H9 (cell line): ENCODE measurements at regions not wholly inside any gene's neighbourhood (a gene's known extent, or its start where the extent isn't known, plus 50 kb on each side); places are given as distances from the start of the nearest gene placed in this dataset.

Experiments
- DNase-seq: peaks from one replicate; pipeline ENCODE4 v3.0.0-alpha.2; 2017
- H2AFZ ChIP-seq: one replicate; pipeline ENCODE4 v1.6.1; 2013; ENCODE audit warnings: mild to moderate bottlenecking, low read length, control low read depth, moderate library complexity
- H2AK5ac ChIP-seq: 2 replicates; pipeline ENCODE4 v1.6.1; 2013; ENCODE audit warnings: low read length, control low read depth, mixed read lengths; ENCODE audit not compliant: insufficient read length
- H2BK120ac ChIP-seq: one replicate; pipeline ENCODE4 v1.6.1; 2013; ENCODE audit warnings: low read depth, mild to moderate bottlenecking, low read length, control low read depth, inconsistent platforms; ENCODE audit not compliant: poor library complexity, severe bottlenecking
- H2BK12ac ChIP-seq: 2 replicates; pipeline ENCODE4 v1.6.1; 2013; ENCODE audit warnings: low read length, control low read depth, mixed read lengths, low read depth; ENCODE audit not compliant: insufficient read length
- H2BK15ac ChIP-seq: 2 replicates; pipeline ENCODE4 v1.6.1; 2013; ENCODE audit warnings: low read depth, low read length, control low read depth
- H2BK20ac ChIP-seq: one replicate; pipeline ENCODE4 v1.6.1; 2013; ENCODE audit warnings: low read depth, mild to moderate bottlenecking, low read length, control low read depth, inconsistent platforms; ENCODE audit not compliant: poor library complexity, severe bottlenecking
- H2BK5ac ChIP-seq: 2 replicates; pipeline ENCODE4 v1.6.1; 2013; ENCODE audit warnings: low read length, control low read depth, mixed read lengths; ENCODE audit not compliant: insufficient read length
- H3K14ac ChIP-seq: 2 replicates; pipeline ENCODE4 v1.6.1; 2013; ENCODE audit warnings: low read length, control low read depth; ENCODE audit not compliant: insufficient read depth
- H3K18ac ChIP-seq: 2 replicates; pipeline ENCODE4 v1.6.1; 2013; ENCODE audit warnings: low read depth, mild to moderate bottlenecking, mixed read lengths, low read length, control low read depth; ENCODE audit not compliant: insufficient read length
- H3K23ac ChIP-seq: 2 replicates; pipeline ENCODE4 v1.6.1; 2013; ENCODE audit warnings: low read length, control low read depth, mixed read lengths, low read depth; ENCODE audit not compliant: insufficient read length
- H3K23me2 ChIP-seq: 2 replicates; pipeline ENCODE4 v1.6.1; 2013; ENCODE audit warnings: low read depth, mild to moderate bottlenecking, mixed read lengths, low read length, control low read depth; ENCODE audit not compliant: insufficient read length, poor library complexity, severe bottlenecking
- H3K27ac ChIP-seq: 2 replicates; pipeline ENCODE4 v1.5.1; 2013; ENCODE audit warnings: low read length, control low read depth, mixed read lengths, low read depth; ENCODE audit not compliant: insufficient read length
- H3K27me3 ChIP-seq: 2 replicates; pipeline ENCODE4 v1.6.1; 2013; ENCODE audit warnings: low read length, control low read depth, inconsistent platforms; ENCODE audit not compliant: insufficient read depth
- H3K4ac ChIP-seq: 2 replicates; pipeline ENCODE4 v1.6.1; 2013; ENCODE audit warnings: low read depth, mild to moderate bottlenecking, control low read depth, inconsistent platforms, low read length, moderate library complexity
- H3K4me1 ChIP-seq: 2 replicates; pipeline ENCODE4 v1.6.1; 2013; ENCODE audit warnings: low read length, control low read depth, inconsistent platforms; ENCODE audit not compliant: insufficient read depth
- H3K4me2 ChIP-seq: 2 replicates; pipeline ENCODE4 v1.6.1; 2013; ENCODE audit warnings: low read length, control low read depth, mixed read lengths; ENCODE audit not compliant: insufficient read length, insufficient read depth
- H3K56ac ChIP-seq: 2 replicates; pipeline ENCODE4 v1.6.1; 2013; ENCODE audit warnings: low read depth, mild to moderate bottlenecking, mixed read lengths, low read length, control low read depth; ENCODE audit not compliant: insufficient read length
- H3K79me1 ChIP-seq: 2 replicates; pipeline ENCODE4 v1.6.1; 2013; ENCODE audit warnings: low read depth, mild to moderate bottlenecking, moderate library complexity, low read length, control low read depth, inconsistent platforms; ENCODE audit not compliant: insufficient read depth, poor library complexity, severe bottlenecking
- H3K79me2 ChIP-seq: 2 replicates; pipeline ENCODE4 v1.6.1; 2013; ENCODE audit warnings: low read length, control low read depth, inconsistent platforms; ENCODE audit not compliant: insufficient read depth
- H3K9ac ChIP-seq: 2 replicates; pipeline ENCODE4 v1.6.1; 2013; ENCODE audit warnings: low read length, control low read depth, mixed read lengths; ENCODE audit not compliant: insufficient read length; ENCODE audit errors: extremely low read depth
- H3K9me3 ChIP-seq: one replicate; pipeline ENCODE4 v1.6.1; 2013; ENCODE audit warnings: low read depth, low read length, inconsistent platforms; ENCODE audit not compliant: control insufficient read depth
- H3T11ph ChIP-seq: one replicate; pipeline ENCODE4 v1.6.1; 2013; ENCODE audit warnings: mild to moderate bottlenecking, low read length, control low read depth, inconsistent platforms
- H4K20me1 ChIP-seq: one replicate; pipeline ENCODE4 v1.6.1; 2013; ENCODE audit not compliant: control insufficient read depth, insufficient read length, insufficient read depth
- H4K5ac ChIP-seq: 2 replicates; pipeline ENCODE4 v1.6.1; 2013; ENCODE audit warnings: low read depth, mild to moderate bottlenecking, mixed read lengths, low read length, control low read depth; ENCODE audit not compliant: insufficient read length
- H4K8ac ChIP-seq: replicated peaks from 2 replicates; pipeline ENCODE4 v1.6.1; 2013; ENCODE audit warnings: low read length, control low read depth, mixed read lengths, low read depth; ENCODE audit not compliant: insufficient read length
- H4K91ac ChIP-seq: 2 replicates; pipeline ENCODE4 v1.6.1; 2013; ENCODE audit warnings: low read depth, mild to moderate bottlenecking, moderate library complexity, mixed read lengths, low read length, control low read depth; ENCODE audit not compliant: insufficient read length
- H3K27ac Mint-ChIP-seq, 3 experiments: 2 replicates in 2 of 3; 3 replicates in 1 of 3; pipeline ENCODE4 v1.8.0; 2020 to 2021; ENCODE audit warnings: mixed read lengths in 3 of 3, mild to moderate bottlenecking in 1 of 3, moderate library complexity in 1 of 3
- H3K27me3 Mint-ChIP-seq: 2 replicates; pipeline ENCODE4 v1.8.0; 2021; ENCODE audit warnings: low read depth, mild to moderate bottlenecking, moderate library complexity, mixed read lengths
- H3K36me3 Mint-ChIP-seq, 3 experiments: 2 replicates in 2 of 3; 3 replicates in 1 of 3; pipeline ENCODE4 v1.8.0; 2020 to 2021; ENCODE audit warnings: low read depth in 3 of 3, mixed read lengths in 3 of 3; ENCODE audit not compliant: insufficient read depth in 1 of 3
- H3K4me1 Mint-ChIP-seq, 2 experiments: 2 replicates each; pipeline ENCODE4 v1.8.0; 2020; ENCODE audit warnings: mixed read lengths in 2 of 2
- H3K4me3 Mint-ChIP-seq, 2 experiments: 2 replicates in 1 of 2; 3 replicates in 1 of 2; pipeline ENCODE4 v1.8.0; 2020 to 2021; ENCODE audit warnings: mild to moderate bottlenecking in 2 of 2, mixed read lengths in 2 of 2, moderate library complexity in 1 of 2
- H3K9me3 Mint-ChIP-seq, 2 experiments: 2 replicates in 1 of 2; 3 replicates in 1 of 2; pipeline ENCODE4 v1.8.0; 2020; ENCODE audit warnings: mild to moderate bottlenecking in 2 of 2, mixed read lengths in 2 of 2, moderate library complexity in 1 of 2
- CTCF ChIP-seq: fragments of 200-600 bp; sonication (generic); conservative IDR thresholded peaks from 3 replicates; pipeline ENCODE4 v1.8.0; 2021; ENCODE audit warnings: antibody characterized with exemption, mild to moderate bottlenecking
- WGBS: extraction: QIAGEN DNeasy Blood & Tissue Kit; methylation state at CpG from one replicate; pipeline ENCODE4 v1.1.7; 2013; ENCODE audit warnings: missing lambda C conversion rate, low lambda C conversion rate, mixed read lengths; ENCODE audit not compliant: insufficient read length; ENCODE audit errors: extremely low coverage; 5-methylcytosine and 5-hydroxymethylcytosine counted together

- no peak overlapping the region for H3K27ac ChIP-seq
- H2BK20ac ChIP-seq, result no peak overlapping the region
- no peak overlapping the region for H4K8ac ChIP-seq
- H3K79me1 ChIP-seq, result no peaks in the 10 kb centered on the region
- no peak overlapping the region for H4K5ac ChIP-seq
- no peak overlapping the region for H4K91ac ChIP-seq
- no peak overlapping the region for H2BK5ac ChIP-seq
- no peak overlapping the region for H3K14ac ChIP-seq
- H3K9me3 ChIP-seq, result no peaks in the 10 kb centered on the region
- no peaks in the 10 kb centered on the region for H3K79me2 ChIP-seq
- no peak overlapping the region for H3K4ac ChIP-seq
- H3T11ph ChIP-seq, result no peak overlapping the region
- H4K20me1 ChIP-seq, result no peaks in the 10 kb centered on the region
- H2BK12ac ChIP-seq, result no peak overlapping the region
- H3K27ac Mint-ChIP-seq, result no peak overlapping the region
- no peak overlapping the region for H2AFZ ChIP-seq
- H3K4me1 ChIP-seq, result no peaks in the 10 kb centered on the region
- no peak overlapping the region for H3K56ac ChIP-seq
- H2BK120ac ChIP-seq, result no peak overlapping the region
- H3K23me2 ChIP-seq, result no peaks in the 10 kb centered on the region
- TF ChIP-seq CTCF, result no peak
- no peak overlapping the region for H3K9ac ChIP-seq
- H3K36me3 Mint-ChIP-seq, result peaks cover 9 to 23% (median 18%) of the 10 kb centered on the region in 3 experiments
- DNase-seq, result no peak
- no peak overlapping the region for H3K23ac ChIP-seq
- H2AK5ac ChIP-seq, result no peak overlapping the region
- H3K18ac ChIP-seq, result no peak overlapping the region
- no peak overlapping the region for H3K4me3 Mint-ChIP-seq
- no peaks in the 10 kb centered on the region for H3K4me1 Mint-ChIP-seq
- H3K27me3 ChIP-seq, result no peaks in the 10 kb centered on the region
- peaks cover 3% of the 10 kb centered on the region for H3K27me3 Mint-ChIP-seq
- H3K4me2 ChIP-seq, result no peak overlapping the region
- 100% methylated on average over 2 of the region's 4 CpGs for WGBS
- peaks cover 22 to 37% of the 10 kb centered on the region in 2 experiments for H3K9me3 Mint-ChIP-seq
- no peak overlapping the region for H2BK15ac ChIP-seq
Observed at GRCh38 chr2:117587310-117587709, 227.2 kb upstream of the DDX18 start.
